ENCODE measurements at regions not wholly inside any gene's neighbourhood (a gene's known extent, or its start where the extent isn't known, plus 50 kb on each side); places are given as distances from the start of the nearest gene placed in this dataset.

DNA sequence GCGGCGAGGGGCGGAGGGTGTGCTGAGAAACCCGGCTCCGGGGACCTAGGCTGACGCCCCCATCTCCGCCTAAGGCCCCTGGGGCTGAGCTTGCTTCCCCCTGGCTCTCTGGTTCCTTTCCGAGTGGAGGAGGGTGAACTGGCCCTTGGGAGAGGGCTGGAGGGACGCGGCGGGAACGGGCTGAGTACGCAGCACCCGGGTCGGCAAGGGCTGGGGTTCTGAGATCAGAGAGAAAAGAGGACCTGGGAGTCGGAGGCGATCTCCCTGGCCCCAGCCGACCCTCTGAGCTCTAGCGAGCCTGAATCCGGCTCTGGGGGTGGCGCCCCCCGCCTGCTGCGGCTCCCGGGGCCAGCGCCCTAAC, 270.8 kb downstream of the FOXD2 start:
- DNase-seq, result no peak

- DNase-seq, result peak; percentile 52
These were observed 271.4 kb downstream of the FOXD2 start for GRCh38 chr1:47709019-47709871.

DNA sequence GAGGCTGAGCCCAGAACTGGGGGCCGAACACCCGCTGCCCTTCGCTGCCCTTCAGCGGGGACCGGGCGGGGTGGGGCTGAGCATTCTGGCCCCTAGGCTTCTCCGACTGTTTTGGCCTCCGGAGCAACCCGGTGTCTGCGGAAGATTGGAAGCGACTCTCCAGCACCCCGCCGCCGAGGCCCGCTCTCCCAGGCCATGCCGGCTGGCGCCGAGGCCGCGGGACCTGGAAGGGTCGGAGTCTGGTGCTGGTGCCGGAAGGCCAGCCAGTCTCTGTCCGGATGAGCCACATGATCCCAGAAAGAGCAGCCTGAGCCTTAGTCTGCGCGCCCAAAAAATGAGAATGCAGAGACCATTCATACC, 272.0 kb downstream of the FOXD2 start:
- DNase-seq, result no peak

GRCh38 chr1:47710329-47711071, 272.7 kb downstream of the FOXD2 start:
- no peak for DNase-seq
